ENCODE measurements at regions not wholly inside any gene's neighbourhood (a gene's known extent, or its start where the extent isn't known, plus 50 kb on each side); places are given as distances from the start of the nearest gene placed in this dataset.

DNA sequence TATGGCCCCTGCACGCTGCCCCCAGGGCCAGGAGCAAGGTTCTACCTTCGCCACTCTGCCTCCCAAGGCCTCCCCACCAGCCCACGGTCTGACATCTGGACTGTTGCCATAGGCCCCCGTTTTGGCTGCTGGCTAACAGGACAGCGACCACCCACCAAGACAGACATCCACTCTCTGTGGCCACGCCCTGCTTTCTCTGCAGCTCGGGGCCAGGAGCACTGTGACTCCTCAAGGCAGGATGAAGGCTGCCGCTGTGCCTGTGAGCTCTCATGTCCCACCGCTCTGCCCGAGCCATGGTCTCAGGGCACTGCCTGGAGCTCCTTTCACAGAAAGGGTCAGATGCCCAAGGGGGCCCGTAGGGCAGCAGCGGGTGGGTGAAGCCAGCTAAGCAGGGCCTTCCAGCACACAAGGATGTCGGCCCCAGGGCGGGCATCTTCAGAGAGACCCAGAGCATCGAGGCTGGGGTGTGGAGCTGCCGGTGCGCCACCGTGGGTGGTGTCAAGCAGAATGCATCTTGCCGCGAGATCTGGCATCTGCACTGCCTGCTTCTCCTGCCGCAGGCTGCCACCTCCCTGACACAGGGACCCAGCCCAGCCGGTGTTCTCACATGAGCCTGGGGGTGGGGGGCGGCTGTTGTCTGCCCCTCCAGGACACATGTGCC, 92.2 kb upstream of the ADAMTS2 start:
- intact Hi-C loops (cut with DNase I): no loop called here
- Histone ChIP-seq H3K4me1 (no peaks in the 10 kb centered on the region), H3K27me3 (no peaks in the 10 kb centered on the region), H3K36me3 (no peaks in the 10 kb centered on the region), H3K4me3 (no peak overlapping the region), H3K9me3 (no peaks in the 10 kb centered on the region), H3K27ac (no peak overlapping the region)
- DNase-seq (ENCODE audit: low spot score in 2 of 2): no peak
- no peak for TF ChIP-seq CTCF (IDR thresholded peaks at IDR 0.05)

DNA sequence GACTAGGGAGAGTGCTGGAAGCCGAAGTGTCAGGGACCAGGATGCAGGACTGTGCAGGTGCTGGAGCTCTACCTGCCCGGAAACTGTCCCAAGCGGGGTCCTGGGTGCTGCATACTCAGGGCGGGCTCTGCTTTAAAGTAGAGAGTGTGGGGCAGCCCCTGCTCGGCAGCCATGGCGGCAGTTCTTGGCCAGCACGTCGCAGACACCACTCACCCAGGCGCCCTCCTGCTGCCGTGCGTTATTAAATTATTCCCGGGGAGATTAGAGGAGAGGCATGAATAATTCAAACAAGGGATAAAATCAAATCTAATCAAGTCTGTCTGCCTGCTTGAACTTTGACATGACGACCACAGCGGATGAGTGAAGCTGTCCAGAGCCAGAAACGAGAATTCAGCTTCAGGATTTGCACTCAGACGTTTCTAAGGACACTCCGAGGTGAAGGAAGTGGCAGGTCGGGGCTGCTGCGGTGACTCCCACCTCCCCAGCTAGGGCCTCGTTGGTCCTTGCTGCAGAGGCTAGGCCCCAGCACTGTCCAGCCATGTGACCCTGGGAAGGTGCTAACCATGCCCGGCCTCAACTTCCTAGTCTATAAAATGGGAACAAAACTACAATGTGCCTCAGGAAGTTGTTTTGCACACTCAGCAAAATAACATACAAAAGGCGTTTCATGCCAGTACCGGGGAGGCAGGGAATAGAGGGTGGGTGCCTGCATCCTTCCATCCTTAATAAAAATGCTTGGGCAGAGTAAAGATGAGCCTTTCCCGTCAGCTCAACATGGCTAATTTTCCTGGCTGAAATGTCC, 91.3 kb upstream of the ADAMTS2 start:
- Histone ChIP-seq H3K27me3 (no peaks in the 10 kb centered on the region), H3K36me3 (no peaks in the 10 kb centered on the region), H3K27ac (no peak overlapping the region), H3K4me3 (no peak overlapping the region), H3K4me1 (no peaks in the 10 kb centered on the region), H3K9me3 (no peaks in the 10 kb centered on the region)
- no peak for TF ChIP-seq CTCF (IDR thresholded peaks at IDR 0.05)
- intact Hi-C loops (cut with DNase I): no loop called here
- no peak for DNase-seq (ENCODE audit: low spot score in 2 of 2)

GRCh38 chr5:179435731-179436315, 90.6 kb upstream of the ADAMTS2 start:
- Histone ChIP-seq H3K4me3 (no peak overlapping the region), H3K9me3 (peaks cover 0 to 4% of the 10 kb centered on the region in 2 donors), H3K4me1 (no peaks in the 10 kb centered on the region), H3K27ac (no peak overlapping the region), H3K27me3 (no peaks in the 10 kb centered on the region), H3K36me3 (no peaks in the 10 kb centered on the region)
- no peak for TF ChIP-seq CTCF (IDR thresholded peaks at IDR 0.05)
- intact Hi-C loops (cut with DNase I): no loop called here
- no peak for DNase-seq (ENCODE audit: low spot score in 2 of 2)

DNA sequence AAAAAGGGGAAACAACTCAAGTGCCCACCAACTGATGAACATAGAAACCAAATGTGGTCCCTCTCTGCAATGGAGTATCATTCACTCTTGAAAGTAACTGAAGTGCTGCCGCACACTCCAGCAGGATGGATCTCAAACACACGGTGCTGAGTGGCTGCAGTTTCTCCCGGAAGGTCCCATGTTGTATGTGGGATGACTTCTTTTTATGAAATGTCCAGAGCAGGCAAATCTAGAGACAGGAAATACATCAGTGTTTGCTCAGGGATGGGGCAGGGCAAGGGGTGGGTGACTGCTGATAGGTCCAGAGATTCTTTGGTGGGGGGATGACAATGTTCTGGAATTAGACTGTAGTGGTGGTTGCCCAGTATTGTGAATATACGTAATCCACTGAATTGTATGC, 89.9 kb upstream of the ADAMTS2 start:
- no peaks in the 10 kb centered on the region for H3K36me3 ChIP-seq
- H3K4me3 ChIP-seq: no peak overlapping the region
- no peaks in the 10 kb centered on the region for H3K4me1 ChIP-seq
- peaks cover 0 to 4% of the 10 kb centered on the region in 2 donors for H3K9me3 ChIP-seq
- no peak for TF ChIP-seq CTCF (IDR thresholded peaks at IDR 0.05)
- DNase-seq (ENCODE audit: low spot score in 2 of 2): no peak
- intact Hi-C loops (cut with DNase I): no loop called here
- H3K27ac ChIP-seq: no peak overlapping the region
- H3K27me3 ChIP-seq: no peaks in the 10 kb centered on the region

DNA sequence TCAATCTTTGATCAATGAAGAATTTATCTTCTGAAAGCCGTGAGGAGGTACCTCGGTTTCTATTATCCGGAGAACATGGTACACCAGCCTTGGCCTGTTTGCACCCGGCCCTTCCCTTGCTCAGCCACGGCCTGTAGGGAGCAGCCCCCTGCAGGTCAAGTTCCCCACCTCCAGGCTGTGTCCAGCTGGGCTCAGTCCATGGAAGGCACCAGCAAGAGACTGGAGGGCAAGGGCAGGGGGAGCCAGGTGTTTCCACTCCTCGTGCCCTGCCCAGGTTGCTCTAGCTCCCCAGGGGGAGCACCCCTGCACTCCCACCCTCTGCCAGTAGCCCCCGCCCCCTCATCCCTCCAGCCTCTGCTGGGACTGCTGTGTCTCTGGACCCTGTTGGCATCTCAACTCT, 87.3 kb upstream of the ADAMTS2 start:
- intact Hi-C loops (cut with DNase I): no loop called here
- Histone ChIP-seq H3K4me3 (no peak overlapping the region), H3K27me3 (no peaks in the 10 kb centered on the region), H3K36me3 (no peaks in the 10 kb centered on the region), H3K4me1 (no peaks in the 10 kb centered on the region), H3K27ac (no peak overlapping the region), H3K9me3 (peaks cover 0 to 4% of the 10 kb centered on the region in 2 donors)
- DNase-seq (ENCODE audit: low spot score in 2 of 2): no peak
- TF ChIP-seq CTCF (IDR thresholded peaks at IDR 0.05): no peak
